Activated T-cell treated with anti-CD3 and anti-CD28 coated beads, Interleukin-2, amount 50 U/mL, for 72 hours (primary cell): ENCODE measurements at regions not wholly inside any gene's neighbourhood (a gene's known extent, or its start where the extent isn't known, plus 50 kb on each side); places are given as distances from the start of the nearest gene placed in this dataset.
"Not testable (repeated sequence)": the region's sequence is repeated elsewhere in the genome, so short reads cannot be mapped to it uniquely, and the experiment has no call there.

Experiments used
- ATAC-seq, 2 donors: fragments of 150-1000 bp; cut with Tn5 transposase; replicated peaks in 1 of 2; 2 replicates each; pipeline ENCODE4 v1.10.0; 2021; ENCODE audit warnings: moderate library complexity in 2 of 2, mild to moderate bottlenecking in 1 of 2
- DNase-seq, 2 donors: peaks; one replicate each; pipeline ENCODE4 v3.0.0; 2021 to 2022; ENCODE audit warnings: mixed read lengths in 1 of 2
- H3K27ac Mint-ChIP-seq: one replicate; pipeline ENCODE4 v1.8.0; 2022; ENCODE audit warnings: mild to moderate bottlenecking, moderate library complexity, mixed read lengths
- H3K27me3 Mint-ChIP-seq: one replicate; pipeline ENCODE4 v1.8.0; 2022; ENCODE audit warnings: low read depth, mixed read lengths
- H3K36me3 Mint-ChIP-seq, 2 donors: one replicate each; pipeline ENCODE4 v1.8.0; 2022; ENCODE audit warnings: mixed read lengths in 2 of 2, mild to moderate bottlenecking in 1 of 2; ENCODE audit not compliant: insufficient read depth in 2 of 2
- H3K4me1 Mint-ChIP-seq: one replicate; pipeline ENCODE4 v1.8.0; 2022; ENCODE audit warnings: low read depth, mixed read lengths
- H3K4me3 Mint-ChIP-seq, 2 donors: one replicate each; pipeline ENCODE4 v1.8.0; 2022; ENCODE audit warnings: mild to moderate bottlenecking in 2 of 2, mixed read lengths in 2 of 2, moderate library complexity in 2 of 2
- H3K9me3 Mint-ChIP-seq, 2 donors: one replicate each; pipeline ENCODE4 v1.8.0; 2022; ENCODE audit warnings: mixed read lengths in 2 of 2

- Mint-ChIP-seq H3K4me1 (no peaks in the 10 kb centered on the region), H3K36me3 (peaks cover 3 to 7% of the 10 kb centered on the region in 2 donors), H3K9me3 (peaks cover 5 to 12% of the 10 kb centered on the region in 2 donors), H3K4me3 (no peak overlapping the region), H3K27me3 (peaks cover 24% of the 10 kb centered on the region), H3K27ac (no peak overlapping the region)
- ATAC-seq (no peak), DNase-seq (no peak)
Observed at GRCh38 chrX:55919367-55920221, 202.0 kb downstream of the RRAGB start.

GRCh38 chrX:55924574-55924973 is 207.0 kb downstream of the RRAGB start:
- Mint-ChIP-seq H3K4me1 (no peaks in the 10 kb centered on the region), H3K27me3 (peaks cover 22% of the 10 kb centered on the region), H3K9me3 (peaks cover 5 to 10% of the 10 kb centered on the region in 2 donors), H3K27ac (no peak overlapping the region), H3K36me3 (peaks cover 0 to 7% of the 10 kb centered on the region in 2 donors), H3K4me3 (no peak overlapping the region)
- no peak for DNase-seq
- no peak for ATAC-seq

- not testable (repeated sequence) for H3K36me3 Mint-ChIP-seq, H3K27me3 Mint-ChIP-seq, ATAC-seq, H3K4me3 Mint-ChIP-seq, H3K27ac Mint-ChIP-seq, DNase-seq, H3K4me1 Mint-ChIP-seq, H3K9me3 Mint-ChIP-seq
Observed at GRCh38 chrX:55928529-55928928, 211.0 kb downstream of the RRAGB start.
